Trophoblast cell (in vitro differentiated cells and primary cell): ENCODE measurements at regions not wholly inside any gene's neighbourhood (a gene's known extent, or its start where the extent isn't known, plus 50 kb on each side); places are given as distances from the start of the nearest gene placed in this dataset.

Experiments
- DNase-seq, 2 donors: peaks; one replicate each; pipeline ENCODE4 v3.0.0-alpha.2; 2016
- H2AFZ ChIP-seq: 2 replicates; pipeline ENCODE4 v1.6.1; 2013; ENCODE audit warnings: low read length, moderate library complexity, mild to moderate bottlenecking; ENCODE audit not compliant: insufficient read depth, poor library complexity
- H2AK5ac ChIP-seq: 2 replicates; pipeline ENCODE4 v1.6.1; 2013; ENCODE audit warnings: mild to moderate bottlenecking, low read length
- H2BK120ac ChIP-seq: 2 replicates; pipeline ENCODE4 v1.6.1; 2013; ENCODE audit warnings: low read length, mild to moderate bottlenecking, moderate library complexity; ENCODE audit not compliant: insufficient read depth, poor library complexity
- H2BK12ac ChIP-seq: 2 replicates; pipeline ENCODE4 v1.6.1; 2013; ENCODE audit warnings: mild to moderate bottlenecking, low read length, moderate library complexity
- H2BK5ac ChIP-seq: 2 replicates; pipeline ENCODE4 v1.6.1; 2013; ENCODE audit warnings: low read length, low read depth, moderate library complexity, mild to moderate bottlenecking; ENCODE audit not compliant: poor library complexity
- H3K14ac ChIP-seq: 2 replicates; pipeline ENCODE4 v1.6.1; 2013; ENCODE audit warnings: mild to moderate bottlenecking, low read length
- H3K18ac ChIP-seq: 2 replicates; pipeline ENCODE4 v1.6.1; 2013; ENCODE audit warnings: mild to moderate bottlenecking, low read length
- H3K23ac ChIP-seq: 2 replicates; pipeline ENCODE4 v1.6.1; 2013; ENCODE audit warnings: low read length
- H3K27ac ChIP-seq: 2 replicates; pipeline ENCODE4 v1.5.1; 2013; ENCODE audit warnings: low read depth, mild to moderate bottlenecking, inconsistent platforms, low read length, moderate library complexity
- H3K27me3 ChIP-seq: 2 replicates; pipeline ENCODE4 v1.6.1; 2013; ENCODE audit warnings: inconsistent platforms, mild to moderate bottlenecking, low read length, moderate library complexity; ENCODE audit not compliant: insufficient read depth
- H3K36me3 ChIP-seq, 2 experiments: 1 replicate in 1 of 2; 2 replicates in 1 of 2; pipeline ENCODE4 v1.6.1; 2013; ENCODE audit warnings: low read length in 2 of 2, mild to moderate bottlenecking in 2 of 2, moderate library complexity in 1 of 2; ENCODE audit not compliant: insufficient read depth in 2 of 2, control insufficient read depth in 1 of 2
- H3K4ac ChIP-seq: 2 replicates; pipeline ENCODE4 v1.6.1; 2013; ENCODE audit warnings: low read depth, mild to moderate bottlenecking, low read length, moderate library complexity
- H3K4me1 ChIP-seq, 2 experiments: 1 replicate in 1 of 2; 2 replicates in 1 of 2; pipeline ENCODE4 v1.6.1; 2013; ENCODE audit warnings: low read length in 2 of 2, mild to moderate bottlenecking in 2 of 2, moderate library complexity in 1 of 2; ENCODE audit not compliant: insufficient read depth in 2 of 2, control insufficient read depth in 1 of 2
- H3K4me2 ChIP-seq: 2 replicates; pipeline ENCODE4 v1.6.1; 2013; ENCODE audit warnings: inconsistent platforms, mild to moderate bottlenecking, low read length, moderate library complexity
- H3K4me3 ChIP-seq: 2 replicates; pipeline ENCODE4 v1.5.1; 2013; ENCODE audit warnings: mild to moderate bottlenecking, low read depth, low read length, inconsistent platforms
- H3K79me1 ChIP-seq: one replicate; pipeline ENCODE4 v1.6.1; 2013; ENCODE audit warnings: low read length
- H3K79me2 ChIP-seq: 2 replicates; pipeline ENCODE4 v1.6.1; 2013; ENCODE audit warnings: low read length, mild to moderate bottlenecking; ENCODE audit not compliant: control insufficient read depth, insufficient read depth, poor library complexity
- H3K9ac ChIP-seq: 2 replicates; pipeline ENCODE4 v1.6.1; 2013; ENCODE audit warnings: mild to moderate bottlenecking, low read length
- H3K9me3 ChIP-seq: 2 replicates; pipeline ENCODE4 v1.6.1; 2013; ENCODE audit warnings: low read depth, mild to moderate bottlenecking, control low read depth, inconsistent platforms, low read length; ENCODE audit not compliant: insufficient read depth
- H4K12ac ChIP-seq: 2 replicates; pipeline ENCODE4 v1.6.1; 2013; ENCODE audit warnings: low read depth, mild to moderate bottlenecking, low read length, moderate library complexity
- H4K8ac ChIP-seq: 2 replicates; pipeline ENCODE4 v1.6.1; 2013; ENCODE audit warnings: low read depth, mild to moderate bottlenecking, low read length, moderate library complexity
- H4K91ac ChIP-seq: one replicate; pipeline ENCODE4 v1.6.1; 2013; ENCODE audit warnings: low read depth, mild to moderate bottlenecking, low read length, moderate library complexity
- WGBS: extraction: QIAGEN DNeasy Blood & Tissue Kit; methylation state at CpG from one replicate; pipeline ENCODE4 v1.1.7; 2013; ENCODE audit warnings: missing lambda C conversion rate; ENCODE audit not compliant: insufficient read length, insufficient coverage; ENCODE audit errors: extremely low coverage; 5-methylcytosine and 5-hydroxymethylcytosine counted together

DNA sequence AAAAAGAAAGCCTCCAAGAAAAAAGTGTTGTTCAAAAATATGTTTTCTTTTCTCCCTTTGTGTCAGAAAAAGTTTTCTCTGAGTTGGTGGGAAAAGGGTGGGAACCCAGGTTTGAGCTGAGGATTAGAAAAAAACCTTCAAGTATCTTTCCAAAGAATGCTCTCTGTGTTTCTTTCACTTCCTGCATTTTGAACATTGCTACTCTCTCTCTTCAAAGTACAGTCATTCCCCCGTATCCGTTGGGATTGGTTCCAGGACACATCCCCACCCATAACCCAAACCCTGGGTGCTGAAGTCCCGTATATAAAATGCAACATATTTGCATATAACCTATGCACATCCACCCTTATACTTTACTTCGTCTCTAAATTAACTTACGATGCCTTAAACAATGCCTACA is 139.6 kb downstream of the TMCO5A start:
- Histone ChIP-seq H3K4me3 (no peak overlapping the region), H3K4me2 (no peak overlapping the region), H3K27me3 (no peaks in the 10 kb centered on the region), H2AK5ac (no peak overlapping the region), H4K12ac (no peak overlapping the region), H3K79me2 (peaks cover 8% of the 10 kb centered on the region), H3K9me3 (peaks cover 1% of the 10 kb centered on the region), H3K36me3 (no peaks in the 10 kb centered on the region), H3K4ac (no peak overlapping the region), H4K8ac (no peak overlapping the region), H3K79me1 (peaks cover 14% of the 10 kb centered on the region), H4K91ac (no peak overlapping the region), H2BK12ac (no peak overlapping the region), H3K4me1 (peaks cover 16 to 21% of the 10 kb centered on the region in 2 experiments), H3K18ac (no peak overlapping the region), H3K14ac (no peak overlapping the region), H3K9ac (no peak overlapping the region), H3K27ac (no peak overlapping the region), H2BK5ac (no peak overlapping the region), H2BK120ac (no peak overlapping the region), H2AFZ (no peak overlapping the region), H3K23ac (no peak overlapping the region)
- WGBS: 100% methylated on average over 2 of the region's 5 CpGs
- DNase-seq: no peak

DNA sequence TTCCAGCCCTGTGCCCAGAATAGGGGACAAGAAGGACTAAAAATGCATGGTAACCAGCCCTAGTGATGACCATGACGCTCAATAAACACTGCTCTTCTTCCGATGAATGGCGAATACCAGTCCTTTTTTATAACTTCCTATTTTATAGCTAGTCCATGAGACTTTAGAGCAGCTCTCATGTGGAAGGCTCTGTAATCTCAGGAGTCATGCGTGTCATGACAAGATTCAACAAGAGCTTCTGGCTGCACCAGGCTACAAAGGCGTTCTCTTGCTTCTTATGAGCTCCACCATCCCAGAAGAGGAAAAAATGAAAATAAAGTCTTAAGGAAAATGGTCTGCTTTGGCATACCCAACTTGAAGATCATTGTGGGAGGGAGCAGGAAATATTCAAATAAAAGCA is 141.0 kb downstream of the TMCO5A start:
- DNase-seq: no peak

DNA sequence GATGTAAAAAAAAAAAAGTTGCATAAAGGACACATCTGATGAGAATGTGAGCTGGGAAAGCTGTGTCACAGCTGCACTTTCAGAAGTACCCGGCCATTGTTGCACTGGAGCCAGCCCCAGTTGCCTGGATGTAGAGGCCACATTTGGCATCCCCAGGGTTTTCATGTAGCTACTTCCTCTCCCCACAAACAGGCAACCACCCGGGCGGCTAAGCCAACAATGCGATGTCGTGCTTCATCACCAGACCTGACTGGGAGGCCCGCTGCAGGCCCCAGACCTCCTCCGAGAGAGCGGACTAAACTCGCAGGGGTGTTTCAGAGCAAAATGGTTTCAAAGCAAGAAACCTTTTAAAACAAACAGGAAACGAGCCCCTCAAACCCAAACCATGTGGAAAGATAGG is 142.3 kb downstream of the TMCO5A start:
- no peaks in the 10 kb centered on the region for H3K36me3 ChIP-seq
- H3K4me2 ChIP-seq: no peak overlapping the region
- H2AK5ac ChIP-seq: no peak overlapping the region
- H3K14ac ChIP-seq: no peak overlapping the region
- H3K4me1 ChIP-seq: peaks cover 7 to 8% of the 10 kb centered on the region in 2 experiments
- H2AFZ ChIP-seq: no peak overlapping the region
- H3K27me3 ChIP-seq: no peaks in the 10 kb centered on the region
- H3K27ac ChIP-seq: no peak overlapping the region
- H3K9ac ChIP-seq: no peak overlapping the region
- no peak overlapping the region for H2BK12ac ChIP-seq
- peaks cover 8% of the 10 kb centered on the region for H3K79me2 ChIP-seq
- no peak for DNase-seq
- peaks cover 14% of the 10 kb centered on the region for H3K79me1 ChIP-seq
- no peak overlapping the region for H3K4me3 ChIP-seq
- H4K91ac ChIP-seq: no peak overlapping the region
- H2BK120ac ChIP-seq: no peak overlapping the region
- H3K18ac ChIP-seq: no peak overlapping the region
- no CpG with 5 or more reads among the region's 10 CpGs for WGBS
- H3K9me3 ChIP-seq: peaks cover 1% of the 10 kb centered on the region
- no peak overlapping the region for H3K4ac ChIP-seq
- no peak overlapping the region for H2BK5ac ChIP-seq
- no peak overlapping the region for H4K12ac ChIP-seq
- no peak overlapping the region for H3K23ac ChIP-seq
- H4K8ac ChIP-seq: no peak overlapping the region

More for the DNA sequence above, 141.0 kb downstream of the TMCO5A start:
- H3K27me3 ChIP-seq: no peaks in the 10 kb centered on the region
- H4K91ac ChIP-seq: no peak overlapping the region
- no peak overlapping the region for H2AK5ac ChIP-seq
- H3K79me1 ChIP-seq: peaks cover 14% of the 10 kb centered on the region
- no peak overlapping the region for H3K9ac ChIP-seq
- H3K4me1 ChIP-seq: peaks cover 10 to 14% of the 10 kb centered on the region in 2 experiments
- no peak overlapping the region for H2AFZ ChIP-seq
- peaks cover 1% of the 10 kb centered on the region for H3K9me3 ChIP-seq
- H3K4ac ChIP-seq: no peak overlapping the region
- no peak overlapping the region for H3K14ac ChIP-seq
- H2BK120ac ChIP-seq: no peak overlapping the region
- H4K8ac ChIP-seq: no peak overlapping the region
- no CpG with 5 or more reads among the region's 5 CpGs for WGBS
- H2BK5ac ChIP-seq: no peak overlapping the region
- no peaks in the 10 kb centered on the region for H3K36me3 ChIP-seq
- no peak overlapping the region for H3K23ac ChIP-seq
- no peak overlapping the region for H3K27ac ChIP-seq
- H4K12ac ChIP-seq: no peak overlapping the region
- H3K4me3 ChIP-seq: no peak overlapping the region
- H3K18ac ChIP-seq: no peak overlapping the region
- no peak overlapping the region for H2BK12ac ChIP-seq
- no peak overlapping the region for H3K4me2 ChIP-seq
- H3K79me2 ChIP-seq: peaks cover 8% of the 10 kb centered on the region

DNA sequence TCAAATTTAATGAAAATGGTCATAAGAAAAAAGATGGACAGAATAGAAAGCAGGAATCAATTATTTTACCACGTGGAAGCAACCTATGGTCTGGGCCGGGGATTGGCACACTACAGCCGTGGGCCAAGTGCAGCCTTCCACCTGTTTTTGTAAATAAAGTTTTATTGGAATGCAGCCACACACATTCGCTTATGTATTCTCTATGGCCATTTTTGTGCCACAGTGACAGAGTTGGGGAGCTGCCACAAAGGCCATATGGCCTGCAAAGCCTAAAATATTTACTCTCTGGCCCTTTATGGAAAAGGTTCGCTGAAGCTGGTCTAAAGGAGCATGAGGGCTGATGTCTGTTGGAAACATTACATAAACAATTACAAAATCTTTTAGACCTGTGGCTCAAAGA is 144.8 kb downstream of the TMCO5A start:
- H3K79me1 ChIP-seq: no peaks in the 10 kb centered on the region
- no peak overlapping the region for H4K8ac ChIP-seq
- no peaks in the 10 kb centered on the region for H3K79me2 ChIP-seq
- no peak overlapping the region for H2BK5ac ChIP-seq
- H3K27ac ChIP-seq: no peak overlapping the region
- H3K9ac ChIP-seq: no peak overlapping the region
- H2AFZ ChIP-seq: no peak overlapping the region
- no peak overlapping the region for H2AK5ac ChIP-seq
- H3K14ac ChIP-seq: no peak overlapping the region
- WGBS: no CpG with 5 or more reads among the region's 5 CpGs
- H2BK12ac ChIP-seq: no peak overlapping the region
- H4K12ac ChIP-seq: no peak overlapping the region
- H3K4me1 ChIP-seq: no peaks in the 10 kb centered on the region
- H3K4ac ChIP-seq: no peak overlapping the region
- no peak overlapping the region for H3K18ac ChIP-seq
- H3K4me3 ChIP-seq: no peak overlapping the region
- H3K36me3 ChIP-seq: no peaks in the 10 kb centered on the region
- H3K27me3 ChIP-seq: no peaks in the 10 kb centered on the region
- no peak for DNase-seq
- no peak overlapping the region for H3K23ac ChIP-seq
- H4K91ac ChIP-seq: no peak overlapping the region
- no peak overlapping the region for H3K4me2 ChIP-seq
- peaks cover 1% of the 10 kb centered on the region for H3K9me3 ChIP-seq
- no peak overlapping the region for H2BK120ac ChIP-seq
